Motor neuron (in vitro differentiated cells): ENCODE measurements at regions not wholly inside any gene's neighbourhood (a gene's known extent, or its start where the extent isn't known, plus 50 kb on each side); places are given as distances from the start of the nearest gene placed in this dataset.

Experiments used
- ATAC-seq, 8 experiments: fragments of 200-7000 bp; cut with Tn5 transposase; replicated peaks in 6 of 8; 2 replicates each; pipeline ENCODE4 v1.8.0; 2021; ENCODE audit warnings: mild to moderate bottlenecking in 8 of 8, moderate library complexity in 8 of 8
- H3K27ac ChIP-seq, 2 donors: fragments of 250-450 bp; sonication (Bioruptor Pico); 2 replicates each; pipeline ENCODE4 v1.9.0; 2021; ENCODE audit warnings: antibody characterized with exemption in 2 of 2, mild to moderate bottlenecking in 2 of 2, moderate library complexity in 1 of 2
- H3K4me1 ChIP-seq, 2 donors: fragments of 250-450 bp; sonication (Bioruptor Pico); replicated peaks in 1 of 2; 2 replicates each; pipeline ENCODE4 v1.6.1; 2021; ENCODE audit warnings: antibody characterized with exemption in 2 of 2, mild to moderate bottlenecking in 2 of 2, moderate library complexity in 1 of 2
- H3K4me3 ChIP-seq, 5 donors: fragments of 250-450 bp; sonication (Bioruptor Pico); 2 replicates each; pipeline ENCODE4 v1.9.0; 2021; ENCODE audit warnings: antibody characterized with exemption in 5 of 5, mild to moderate bottlenecking in 5 of 5, moderate library complexity in 4 of 5
- WGBS, 10 experiments: fragments of 450-650 bp; shearing (Covaris generic); methylation state at CpG; one replicate each; pipeline ENCODE4 v1.0.0; 2022; 5-methylcytosine and 5-hydroxymethylcytosine counted together
- in situ Hi-C, 9 experiments: fragments of 400-800 bp; cut with MboI; loops; one replicate each; pipeline ENCODE4 v1.15.0; 2021; ENCODE audit warnings: low sequenced_read_pairs in 9 of 9, low pct_unique_long_range_greater_than_20kb in 2 of 9; ENCODE audit not compliant: unreplicated experiment in 9 of 9

DNA sequence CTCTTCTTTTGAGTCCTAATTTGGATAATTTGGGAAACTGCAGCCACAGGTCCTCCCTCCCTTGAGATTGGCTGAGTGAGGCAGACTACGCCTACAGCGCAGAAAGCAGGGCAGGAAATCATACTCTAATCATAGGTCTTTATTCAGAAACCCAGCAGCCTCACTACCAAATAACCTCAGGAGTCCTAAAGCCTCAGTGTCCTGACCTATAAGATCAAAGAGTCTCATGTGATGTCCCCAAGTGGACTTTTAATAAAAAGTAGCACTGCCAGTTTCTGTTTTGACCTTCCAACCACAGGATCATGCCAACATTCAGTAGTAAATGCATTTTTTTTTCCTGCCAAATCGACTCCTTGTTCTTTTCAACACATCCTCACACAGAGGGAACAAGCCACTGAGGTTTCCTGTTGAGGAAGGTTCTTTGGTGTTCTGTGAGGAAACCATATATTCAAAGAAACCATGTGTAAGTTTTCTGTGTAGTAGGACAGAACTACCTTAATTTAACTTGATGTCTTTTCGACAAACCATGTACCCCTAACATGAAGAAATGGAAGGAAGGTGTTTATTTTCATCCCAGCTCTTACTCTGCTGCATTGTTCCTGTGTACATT is 72.2 kb downstream of the VCPKMT start:
- Histone ChIP-seq H3K4me3 (no peak overlapping the region), H3K4me1 (no peaks in the 10 kb centered on the region), H3K27ac (no peak overlapping the region)
- in situ Hi-C loops = no loop called here
- no peak for ATAC-seq
- 67 to 100% (median 88%) methylated on average over 2 to 4 of the region's 4 CpGs; no CpG with 5 or more reads in 3 of the 10 experiments for WGBS, 10 experiments

DNA sequence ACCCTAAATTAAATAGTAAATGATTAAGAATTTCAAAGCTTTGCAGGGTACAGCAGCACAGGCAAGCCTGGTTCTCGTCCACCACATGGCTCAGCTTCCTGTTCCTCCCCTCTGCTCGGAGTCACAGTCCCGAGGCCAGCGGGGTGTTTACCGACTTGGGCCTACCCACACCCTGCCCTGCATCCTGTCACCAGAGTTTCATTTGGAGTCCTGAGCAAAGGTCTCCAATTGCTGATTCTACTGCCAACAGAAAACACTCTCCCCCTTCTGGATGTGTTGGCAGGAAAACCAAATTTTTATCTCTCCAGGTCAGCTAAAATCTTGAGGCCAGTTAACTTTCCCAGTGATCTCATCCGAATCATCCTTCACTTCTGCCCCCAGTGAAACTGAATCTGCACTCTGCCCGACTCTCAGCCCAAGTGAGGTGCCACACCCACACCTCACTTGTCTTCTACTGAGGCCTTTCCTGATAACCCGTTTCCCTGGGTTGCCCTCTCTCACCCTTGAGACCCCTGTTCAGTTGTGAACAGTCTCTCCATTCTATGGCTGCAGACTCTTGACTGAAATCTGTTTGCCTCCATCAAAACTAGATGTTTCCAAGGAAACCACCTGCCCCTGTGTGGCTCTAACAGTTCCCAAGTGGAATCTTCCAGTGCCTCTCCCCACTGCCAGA is 71.2 kb downstream of the VCPKMT start:
- Histone ChIP-seq H3K27ac (no peak overlapping the region), H3K4me3 (no peak overlapping the region), H3K4me1 (no peaks in the 10 kb centered on the region)
- in situ Hi-C loops = no loop called here
- WGBS, 10 experiments = 10 to 100% (median 73%) methylated on average over 1 to 7 of the region's 8 CpGs; no CpG with 5 or more reads in 2 of the 10 experiments
- peak in 2 of 8 experiments; percentile 95 to 96 for ATAC-seq

DNA sequence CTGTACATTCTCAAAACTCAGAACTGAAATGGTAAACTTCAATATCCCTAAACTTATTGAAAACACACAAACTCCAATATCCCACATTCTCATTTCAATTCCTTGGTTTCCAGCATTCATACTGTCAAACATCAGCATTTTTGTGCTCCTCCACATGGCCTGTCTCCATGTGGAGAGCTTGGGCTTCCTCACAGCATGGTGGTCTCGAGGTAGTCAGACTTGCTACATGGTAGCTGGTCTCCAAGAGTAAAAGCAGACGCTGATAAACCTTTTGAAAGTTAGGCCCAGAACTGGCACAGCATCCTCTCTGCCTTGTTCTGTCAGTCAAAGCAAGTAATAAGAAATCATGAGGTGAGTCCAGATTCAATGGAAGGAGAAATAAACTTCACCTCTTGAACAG is 70.5 kb downstream of the VCPKMT start:
- no peak overlapping the region for H3K27ac ChIP-seq
- no peak for ATAC-seq
- in situ Hi-C loops = no loop called here
- H3K4me1 ChIP-seq = no peaks in the 10 kb centered on the region
- H3K4me3 ChIP-seq = no peak overlapping the region
- WGBS, 10 experiments = 67 to 100% (median 85%) methylated on average over 1 to 2 of the region's 2 CpGs; no CpG with 5 or more reads in 4 of the 10 experiments

DNA sequence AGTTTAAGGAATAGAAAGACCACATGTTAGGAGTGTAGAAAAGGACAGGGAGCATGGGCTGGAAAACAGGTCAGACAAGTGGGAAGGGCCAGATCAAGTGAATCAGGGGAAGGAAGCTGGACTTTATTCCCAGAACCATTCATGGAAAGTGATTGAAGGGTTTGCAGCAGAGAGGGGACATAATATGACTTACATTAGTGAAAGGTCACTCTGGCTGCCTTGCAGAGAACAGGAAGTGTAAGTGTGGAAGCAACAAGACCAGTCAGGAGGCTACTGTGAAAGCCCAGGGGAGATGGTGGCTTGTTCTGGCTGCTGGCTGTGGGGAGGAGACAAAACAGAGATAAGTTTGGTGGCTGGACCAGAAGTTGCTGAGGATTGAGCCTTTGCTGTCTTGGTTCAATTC is 69.1 kb downstream of the VCPKMT start:
- Histone ChIP-seq H3K27ac (no peak overlapping the region), H3K4me3 (no peak overlapping the region), H3K4me1 (no peaks in the 10 kb centered on the region)
- in situ Hi-C loops = no loop called here
- no peak for ATAC-seq

DNA sequence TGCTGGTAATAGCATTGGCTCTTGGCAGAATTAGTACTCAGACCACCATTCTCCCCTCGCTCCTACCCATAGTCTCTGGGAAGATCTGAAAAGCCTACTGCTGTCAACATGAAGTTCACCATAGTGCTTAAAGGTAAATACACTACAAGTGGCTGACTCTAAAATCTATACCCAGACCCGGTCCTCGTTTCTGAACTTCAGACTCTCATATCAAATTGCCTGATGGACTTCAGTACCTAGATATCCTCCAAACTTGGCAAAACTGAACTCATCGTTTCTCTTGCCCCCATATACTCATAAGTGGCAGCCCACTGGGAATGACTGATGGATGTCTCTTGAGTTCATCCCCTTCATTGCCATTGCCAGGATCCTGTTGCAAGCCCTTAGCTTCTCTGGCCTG is 67.3 kb downstream of the VCPKMT start:
- 40 to 100% (median 73%) methylated on average over 1 to 4 of the region's 4 CpGs; no CpG with 5 or more reads in 1 of the 10 experiments for WGBS, 10 experiments
- no peak for ATAC-seq
- no peaks in the 10 kb centered on the region for H3K4me1 ChIP-seq
- in situ Hi-C loops = no loop called here
- H3K4me3 ChIP-seq = no peak overlapping the region
- H3K27ac ChIP-seq = no peak overlapping the region

DNA sequence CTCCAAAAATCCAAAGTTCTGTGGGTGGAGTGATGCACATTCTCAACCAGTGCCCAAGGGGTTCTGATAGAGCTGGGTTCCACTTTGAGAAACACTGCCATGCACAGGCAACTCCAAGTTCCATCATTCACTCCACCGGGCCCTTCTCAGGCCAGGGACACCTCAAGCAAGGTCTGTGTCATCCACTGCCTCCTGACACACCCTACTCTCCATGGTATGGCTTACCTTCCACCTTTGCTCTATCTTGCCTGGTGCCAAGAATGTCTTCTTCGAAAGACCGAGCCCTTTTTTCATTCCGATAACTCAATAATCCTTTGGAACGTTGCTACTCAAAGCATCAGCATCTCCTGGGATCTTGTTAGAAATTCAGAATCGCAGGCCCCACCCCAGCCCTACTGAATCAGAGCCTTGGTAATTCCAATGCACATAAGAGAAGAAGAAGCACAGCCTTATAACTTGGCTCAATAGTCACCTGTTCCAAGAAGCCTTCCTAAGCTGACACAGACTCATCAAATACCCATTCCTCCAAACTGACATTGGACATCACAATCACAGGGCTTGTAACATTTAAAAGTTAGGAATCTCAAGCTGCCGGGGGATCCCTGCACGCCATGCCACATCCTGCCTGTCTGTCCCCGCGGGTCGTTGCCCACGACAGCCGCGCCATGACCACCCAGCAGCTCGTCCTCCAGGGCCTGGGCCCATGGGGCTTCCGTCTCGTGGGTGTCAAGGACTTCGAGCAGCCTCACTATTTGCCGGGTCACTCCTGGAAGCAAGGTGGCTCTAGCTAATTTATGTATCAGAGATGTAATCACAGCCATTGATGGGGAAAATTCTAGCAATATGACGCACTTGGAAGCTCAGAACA is 66.4 kb downstream of the VCPKMT start:
- ATAC-seq = peak in 2 of 8 experiments; percentile 51 to 76
- Histone ChIP-seq H3K27ac (no peak overlapping the region), H3K4me1 (no peaks in the 10 kb centered on the region), H3K4me3 (no peak overlapping the region)
- 40 to 95% (median 86%) methylated on average over 1 to 17 of the region's 20 CpGs for WGBS, 10 experiments
- in situ Hi-C loops = no loop called here

DNA sequence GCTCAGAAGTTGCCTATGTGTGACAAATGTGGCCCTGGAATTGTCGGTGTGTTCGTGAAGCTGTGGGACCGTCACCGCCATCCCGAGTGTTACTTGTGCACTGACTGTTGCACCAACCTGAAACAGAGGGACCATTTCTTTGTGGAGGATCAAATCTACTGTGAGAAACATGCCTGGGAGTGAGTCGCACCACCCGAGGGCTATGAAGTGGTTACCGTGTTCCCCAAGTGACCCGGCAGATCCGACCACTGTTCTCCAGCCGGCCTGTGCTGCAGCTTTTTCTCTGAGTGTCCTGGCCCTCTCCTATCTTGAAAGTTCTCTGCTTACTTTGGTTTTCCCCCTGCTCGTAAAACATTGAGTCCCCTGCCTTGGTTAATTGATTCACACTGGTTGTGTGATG is 65.3 kb downstream of the VCPKMT start:
- H3K4me3 ChIP-seq = no peak overlapping the region
- H3K27ac ChIP-seq = no peak overlapping the region
- H3K4me1 ChIP-seq = no peaks in the 10 kb centered on the region
- in situ Hi-C loops = no loop called here
- 20 to 100% (median 93%) methylated on average over 1 to 9 of the region's 12 CpGs; no CpG with 5 or more reads in 3 of the 10 experiments for WGBS, 10 experiments
- no peak for ATAC-seq

DNA sequence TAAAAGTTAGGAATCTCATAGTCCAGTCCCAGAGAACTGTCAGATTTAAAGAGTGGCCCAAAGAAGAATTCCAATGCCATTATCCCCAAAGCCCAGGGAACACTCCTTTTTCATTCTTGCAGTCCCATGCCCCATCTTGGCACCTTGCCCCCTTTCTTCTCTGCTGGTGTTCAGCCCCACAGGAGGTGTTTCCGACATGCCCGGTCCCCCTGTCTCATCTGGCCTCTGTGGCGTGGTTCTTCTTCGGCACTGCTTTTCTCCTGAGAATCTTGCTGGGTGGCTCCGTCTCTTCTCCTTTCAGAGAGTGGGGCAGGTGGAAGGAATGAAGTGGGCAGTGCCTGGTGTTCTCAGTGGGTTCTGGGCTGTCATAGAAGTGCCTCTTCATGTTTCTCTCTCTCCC is 64.7 kb downstream of the VCPKMT start:
- H3K4me1 ChIP-seq = no peaks in the 10 kb centered on the region
- ATAC-seq = no peak
- no peak overlapping the region for H3K27ac ChIP-seq
- 79 to 100% (median 92%) methylated on average over 1 to 4 of the region's 5 CpGs; no CpG with 5 or more reads in 6 of the 10 experiments for whole genome bisulfite sequencing, 10 experiments
- in situ Hi-C loops = no loop called here
- no peak overlapping the region for H3K4me3 ChIP-seq

DNA sequence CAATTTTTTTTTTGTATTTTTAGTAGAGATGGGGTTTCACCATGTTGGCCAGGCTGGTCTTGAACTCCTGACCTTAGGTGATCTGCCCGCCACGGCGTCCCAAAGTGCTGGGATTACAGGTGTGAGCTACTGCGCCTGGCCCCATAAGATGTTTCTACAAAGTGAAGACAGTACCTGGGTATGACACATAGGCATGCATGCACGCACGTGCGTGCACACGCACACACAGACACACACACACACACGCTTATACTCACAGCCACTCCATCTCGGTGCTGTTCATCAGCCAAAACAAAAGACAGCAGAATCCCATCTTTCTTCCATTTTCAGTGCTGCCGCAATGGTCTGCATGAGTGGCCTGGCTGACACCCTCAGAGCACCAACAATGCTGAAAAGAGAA is 63.9 kb downstream of the VCPKMT start:
- in situ Hi-C loops = no loop called here
- ATAC-seq = no peak
- WGBS, 10 experiments = 60 to 100% (median 94%) methylated on average over 1 to 11 of the region's 11 CpGs; no CpG with 5 or more reads in 3 of the 10 experiments
- no peaks in the 10 kb centered on the region for H3K4me1 ChIP-seq
- H3K4me3 ChIP-seq = no peak overlapping the region
- no peak overlapping the region for H3K27ac ChIP-seq

DNA sequence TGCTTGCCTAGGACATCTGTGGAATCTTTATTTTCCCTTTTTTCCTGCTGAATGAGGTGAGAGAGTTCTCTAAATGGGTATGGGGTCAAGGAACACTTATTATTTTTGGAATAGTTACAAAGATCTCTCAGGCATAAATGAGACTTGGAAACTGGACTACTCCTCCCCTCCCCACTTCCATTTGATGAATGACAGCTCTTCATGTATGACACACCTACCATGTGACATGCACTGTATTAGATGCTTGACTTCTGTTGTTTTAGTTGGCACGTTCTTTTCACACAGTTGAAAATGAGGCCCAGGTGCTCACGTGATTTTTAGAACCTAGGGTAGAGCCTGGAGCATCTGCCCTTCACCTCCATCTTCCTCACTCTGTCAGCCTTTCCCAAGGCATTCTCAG is 62.4 kb downstream of the VCPKMT start:
- Histone ChIP-seq H3K4me1 (no peaks in the 10 kb centered on the region), H3K27ac (no peak overlapping the region), H3K4me3 (no peak overlapping the region)
- 80 to 100% (median 89%) methylated on average over 1 to 2 of the region's 2 CpGs; no CpG with 5 or more reads in 3 of the 10 experiments for WGBS, 10 experiments
- no peak for ATAC-seq
- in situ Hi-C loops = no loop called here

DNA sequence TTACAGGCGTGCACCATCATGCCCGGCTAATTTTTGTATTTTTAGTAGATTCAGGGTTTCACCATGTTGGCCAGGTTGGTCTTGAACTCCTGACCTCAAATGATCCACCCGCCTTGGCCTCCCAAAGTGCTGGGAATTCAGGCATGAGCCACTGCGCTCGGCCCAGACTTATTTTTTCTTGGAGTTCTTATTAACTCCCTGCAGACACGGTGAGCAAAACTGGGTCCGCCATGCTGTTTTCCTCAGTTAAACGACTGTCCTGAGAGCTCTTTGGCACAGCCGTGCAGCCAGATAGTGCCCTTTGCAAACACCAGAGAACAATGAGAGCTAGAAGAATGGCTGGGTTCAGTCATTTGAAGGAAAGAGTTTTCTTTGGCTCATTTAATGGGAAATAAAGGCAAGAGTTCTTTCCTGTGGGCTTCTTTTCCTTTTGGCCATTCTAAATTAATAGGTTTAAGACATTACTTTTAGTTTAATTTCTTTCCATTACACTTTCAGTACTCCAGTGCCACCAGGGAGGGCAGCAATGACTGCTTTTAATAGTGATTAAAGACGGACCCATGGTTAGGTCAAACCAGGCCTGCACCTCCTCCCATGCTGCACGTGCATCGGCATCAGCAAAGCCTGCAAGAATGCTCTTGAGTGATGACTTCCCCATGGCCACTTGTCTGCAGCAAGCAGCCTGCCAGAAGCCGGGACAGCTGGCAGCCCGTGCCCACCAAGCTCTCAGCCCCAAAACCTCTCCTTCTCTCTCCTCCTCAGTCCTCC is 60.7 kb downstream of the VCPKMT start:
- WGBS, 10 experiments = 13 to 100% (median 86%) methylated on average over 1 to 12 of the region's 14 CpGs; no CpG with 5 or more reads in 2 of the 10 experiments
- H3K27ac ChIP-seq = no peak overlapping the region
- in situ Hi-C loops = no loop called here
- peak in 2 of 8 experiments; percentile 15 to 33 for ATAC-seq
- no peak overlapping the region for H3K4me3 ChIP-seq
- no peaks in the 10 kb centered on the region for H3K4me1 ChIP-seq

DNA sequence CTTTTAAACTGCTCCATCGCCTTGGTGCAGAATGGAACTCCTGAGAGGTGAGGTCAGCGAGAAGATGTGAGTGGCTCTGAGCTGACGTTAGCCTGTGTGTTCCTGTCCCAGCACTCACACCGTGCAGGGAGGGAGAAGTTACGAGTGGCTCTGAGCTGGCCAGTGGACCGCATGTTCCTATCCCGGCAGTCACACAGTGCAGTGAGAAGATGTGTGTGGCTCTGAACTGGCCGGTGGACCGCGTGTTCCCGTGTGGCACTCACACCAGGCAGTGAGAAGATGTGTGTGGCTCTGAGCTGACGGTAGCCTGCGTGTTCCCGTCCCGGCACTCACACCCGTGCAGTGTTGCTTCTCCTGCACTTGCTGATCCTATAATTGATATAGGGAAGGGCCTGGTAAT is 59.9 kb downstream of the VCPKMT start:
- H3K27ac ChIP-seq = no peak overlapping the region
- ATAC-seq = peak in 5 of 8 experiments; percentile 34 to 81 (median 64)
- H3K4me1 ChIP-seq = peaks cover 5 to 6% of the 10 kb centered on the region in 2 donors
- WGBS, 10 experiments = 40 to 100% (median 83%) methylated on average over 1 to 13 of the region's 16 CpGs; no CpG with 5 or more reads in 4 of the 10 experiments
- no peak overlapping the region for H3K4me3 ChIP-seq
- in situ Hi-C loops = no loop called here
